NCI-H345 treated with DMSO at 0.1 percent for 48 hours (cell line): ENCODE measurements at regions not wholly inside any gene's neighbourhood (a gene's known extent, or its start where the extent isn't known, plus 50 kb on each side); places are given as distances from the start of the nearest gene placed in this dataset.

ENCODE experiments used
- DNase-seq: peaks from one replicate; lab custom pipeline; 2025; ENCODE audit not compliant: unreplicated experiment; lab: John Stamatoyannopoulos, UW

DNA sequence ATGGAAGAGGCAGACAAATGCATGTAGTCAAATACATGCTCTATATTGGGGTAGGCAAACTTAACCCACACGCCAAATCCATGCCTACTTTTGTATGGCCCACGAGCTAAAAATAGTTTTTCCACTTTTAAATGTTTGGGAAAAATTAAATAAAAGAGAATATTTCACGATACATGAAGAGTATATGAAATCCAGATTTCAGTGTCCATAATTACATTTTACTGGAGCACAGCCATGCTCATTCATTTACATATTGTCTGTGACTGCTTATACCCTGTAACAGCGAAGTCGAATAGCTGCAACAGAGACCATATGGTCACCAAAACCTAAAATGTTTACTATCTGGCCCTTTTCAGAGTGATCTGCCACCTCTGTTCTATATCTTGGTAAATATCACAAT is 257.4 kb upstream of the NOCT start:
- DNase-seq: no peak

DNA sequence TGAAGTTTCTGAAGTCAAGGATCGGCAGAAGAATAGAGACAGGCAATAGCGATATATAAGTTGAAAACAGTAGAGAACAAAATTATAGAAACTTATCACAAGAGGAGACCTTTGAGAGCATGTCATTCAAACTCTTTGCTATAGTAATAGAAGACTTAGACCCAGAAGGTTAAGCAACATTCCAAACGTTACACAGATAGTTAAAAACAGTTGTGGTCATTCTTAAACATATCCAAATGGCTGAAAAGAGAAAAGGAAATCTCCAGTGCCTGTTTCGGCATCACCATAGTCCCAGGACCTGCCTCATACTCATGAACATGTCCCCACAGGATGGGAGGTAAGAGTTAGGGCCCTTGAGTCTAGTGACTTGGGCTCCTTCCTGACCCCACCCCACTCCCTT is 258.1 kb upstream of the NOCT start:
- DNase-seq: no peak

DNA sequence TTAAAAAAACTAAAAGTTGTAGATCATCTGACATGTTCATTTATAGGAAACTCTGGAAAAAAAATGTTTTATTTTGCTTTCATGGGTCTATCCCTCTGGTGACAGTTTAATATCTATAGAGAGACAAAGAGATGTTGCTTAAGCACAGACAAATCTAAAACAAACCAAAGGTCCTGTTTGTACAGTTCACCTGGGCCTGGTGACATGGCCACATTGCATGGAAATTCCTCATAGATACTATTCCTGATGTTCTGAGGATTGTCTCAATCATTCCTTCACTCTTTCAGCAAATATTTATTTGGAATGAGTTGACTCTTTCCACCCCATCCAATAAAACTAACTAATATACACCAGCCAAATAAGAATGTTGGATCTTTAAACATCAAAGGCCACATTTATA is 259.1 kb upstream of the NOCT start:
- no peak for DNase-seq

DNA sequence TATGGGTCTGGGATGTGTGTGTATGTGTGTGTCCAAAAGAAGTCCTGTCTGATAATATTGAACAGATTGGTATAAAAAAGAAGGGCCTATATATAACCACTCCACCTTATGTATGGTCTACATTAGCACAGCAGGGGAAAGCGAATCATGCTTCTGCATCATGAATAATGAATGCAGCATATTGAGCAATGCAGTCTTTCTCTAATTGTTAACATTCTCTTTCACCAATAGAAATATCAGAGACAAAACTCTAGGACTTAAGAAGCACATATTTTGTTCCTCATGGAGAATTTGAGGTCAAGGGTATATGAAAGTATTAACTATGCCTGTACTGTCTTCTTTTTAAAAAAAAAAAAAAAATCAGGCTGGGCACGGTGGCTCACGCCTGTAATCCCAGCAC is 264.3 kb upstream of the NOCT start:
- DNase-seq: no peak

DNA sequence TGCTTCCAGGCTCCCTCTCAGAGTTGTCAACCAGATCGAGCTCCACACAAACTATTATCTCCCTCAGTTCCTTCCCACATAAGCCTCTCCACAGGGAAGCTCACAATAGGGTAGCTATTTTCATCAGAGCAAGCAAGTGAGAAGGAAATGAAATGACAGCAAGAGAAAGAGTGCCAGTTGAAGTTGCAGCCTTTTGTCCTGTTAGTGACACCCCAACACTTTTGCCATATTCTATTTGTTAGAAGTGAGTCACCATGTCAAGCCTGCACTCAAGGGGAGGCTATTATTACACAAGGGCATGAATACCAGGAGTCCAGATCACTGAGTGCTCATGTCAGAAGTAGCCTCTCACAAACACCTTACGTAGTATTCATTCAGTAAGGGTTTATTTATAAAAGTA is 266.3 kb upstream of the NOCT start:
- DNase-seq: no peak

DNA sequence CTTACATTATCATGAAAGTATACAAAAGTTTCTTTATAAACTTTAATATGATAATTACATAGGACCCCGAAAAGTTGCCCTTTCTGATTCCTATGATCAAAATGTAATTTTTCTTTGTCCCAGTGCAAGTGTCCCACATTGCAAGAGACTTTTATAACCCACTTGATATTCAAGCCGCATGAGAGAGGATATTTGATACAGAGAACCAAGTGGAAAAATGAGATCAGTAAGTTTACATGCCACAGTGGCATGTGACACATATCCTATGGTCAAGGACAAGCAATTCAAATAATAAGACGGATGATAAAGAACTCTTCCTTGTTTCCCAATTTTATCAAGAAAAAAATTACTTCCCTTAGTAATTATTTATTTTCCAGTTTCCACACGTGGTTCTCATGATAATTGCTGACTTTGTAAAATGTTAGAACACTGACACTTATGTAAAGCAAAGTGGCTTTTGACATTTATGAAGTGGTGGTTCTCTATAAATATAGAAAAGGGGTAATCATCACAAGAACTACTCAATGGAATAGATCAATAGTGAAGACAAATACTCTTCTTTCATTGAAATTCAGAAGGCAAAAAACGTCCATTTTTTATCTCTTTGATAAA is 273.7 kb upstream of the NOCT start:
- no peak for DNase-seq

DNA sequence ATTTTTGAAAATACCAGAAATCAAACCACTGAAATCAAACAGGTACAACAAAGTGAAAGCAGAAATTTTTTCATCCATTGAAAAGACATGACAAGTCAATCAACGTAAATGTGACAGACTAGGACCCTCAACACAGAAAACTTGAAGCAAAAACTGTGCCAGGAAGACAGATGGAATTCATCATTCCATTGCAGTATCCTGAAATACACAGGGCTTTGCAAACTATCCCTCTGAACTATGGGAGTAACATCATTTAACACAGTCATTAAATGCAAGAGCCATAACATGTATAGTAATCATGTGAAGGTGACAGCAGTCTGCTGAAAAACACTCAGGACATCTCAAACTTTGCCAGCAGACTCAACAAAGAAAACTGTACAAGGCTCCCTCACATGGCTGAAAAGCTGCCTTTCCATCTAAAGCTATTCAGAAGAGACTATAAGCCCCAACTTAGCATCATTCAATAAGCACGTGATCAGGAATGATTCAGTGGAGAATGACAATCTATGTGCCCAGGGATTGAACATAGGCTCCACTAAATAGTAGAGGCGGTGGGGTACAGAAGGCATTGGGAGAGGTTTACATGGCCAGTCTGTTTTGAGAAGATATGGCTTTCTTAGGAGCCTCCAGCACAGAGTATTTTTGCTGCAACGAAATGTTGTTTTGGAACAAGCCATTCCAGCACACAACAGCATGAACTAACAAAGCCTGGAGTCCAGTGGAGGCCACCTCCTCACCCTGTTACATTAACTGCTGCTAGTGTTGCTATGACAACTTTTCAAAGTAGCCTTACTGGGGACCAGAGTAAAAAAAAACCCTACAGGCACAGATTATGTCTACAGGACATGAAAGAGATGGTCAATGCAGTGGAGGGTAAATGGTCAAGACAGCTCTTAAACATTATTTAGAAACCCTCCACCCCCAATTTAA is 274.5 kb upstream of the NOCT start:
- no peak for DNase-seq

DNA sequence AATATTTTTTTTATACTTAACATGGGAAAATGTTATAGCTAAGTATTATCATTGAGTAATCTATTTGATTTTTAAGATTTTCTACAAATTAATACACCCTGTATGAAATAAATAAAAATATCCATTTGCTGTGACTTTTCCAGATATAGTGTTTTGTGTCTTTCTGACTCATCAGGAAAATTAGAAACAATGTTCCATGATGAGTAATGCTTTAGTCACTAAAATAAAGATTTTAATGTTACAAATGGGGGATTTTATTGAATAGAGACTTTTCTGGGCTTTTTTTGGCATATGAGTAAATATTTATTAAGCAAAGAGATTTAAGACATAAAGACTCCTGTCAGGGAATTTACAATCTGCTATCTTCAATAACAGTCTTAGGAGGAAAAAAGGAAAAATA is 279.2 kb upstream of the NOCT start:
- DNase-seq: no peak

DNA sequence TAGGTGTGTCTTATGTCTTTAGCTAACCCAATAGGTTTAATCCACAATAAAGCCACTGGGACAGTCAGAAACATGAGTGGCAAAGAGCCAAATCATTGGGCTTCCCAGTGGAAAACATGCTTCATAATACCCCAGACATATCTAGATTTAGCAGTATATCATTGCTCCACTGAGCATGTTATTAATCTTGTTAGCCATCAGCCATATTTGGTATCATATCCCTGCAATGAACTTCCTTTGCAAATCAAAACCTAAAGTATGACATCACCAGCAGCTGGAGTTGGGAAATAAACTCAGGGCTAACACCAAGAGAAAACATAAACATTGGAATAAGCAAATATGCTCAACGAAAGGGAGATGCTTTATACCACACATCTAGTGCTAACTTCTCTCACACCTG is 280.8 kb upstream of the NOCT start:
- DNase-seq: no peak

DNA sequence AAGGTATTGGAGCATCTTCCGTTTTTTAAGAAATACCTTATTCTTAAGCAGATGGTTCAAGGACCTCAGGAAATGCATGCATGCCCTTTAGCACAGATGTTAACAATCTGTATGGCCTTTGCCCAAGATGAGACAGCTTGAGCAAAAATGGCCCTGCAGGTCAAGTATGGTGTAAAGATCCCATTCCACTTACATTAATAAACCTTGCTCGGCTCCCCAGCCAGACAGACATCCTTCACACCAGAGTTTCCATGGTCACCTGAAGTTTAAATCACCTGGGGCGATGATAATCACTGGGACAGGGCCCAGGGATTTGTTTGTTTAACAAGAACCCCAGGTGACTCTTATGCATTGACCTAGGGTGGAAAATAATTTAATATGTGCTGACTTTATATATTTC is 287.0 kb upstream of the NOCT start:
- DNase-seq: no peak

DNA sequence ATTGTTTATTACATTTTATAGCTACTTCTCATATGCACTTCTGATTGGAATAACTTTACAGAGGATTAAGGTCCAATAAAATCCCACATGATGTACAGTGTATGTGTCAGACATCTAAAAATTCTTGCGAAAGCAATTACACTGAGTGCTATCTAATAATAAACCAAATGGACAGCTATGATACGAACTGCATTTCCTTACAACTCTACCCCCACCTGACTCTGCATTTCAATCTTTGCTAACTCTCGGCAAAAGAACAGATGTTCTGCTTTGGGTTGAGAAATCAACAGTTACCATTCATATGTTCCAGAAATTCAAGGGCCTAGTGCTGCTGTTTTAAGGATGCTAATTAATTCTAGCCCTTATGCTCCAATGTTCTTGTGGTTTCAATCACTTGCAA is 287.9 kb upstream of the NOCT start:
- DNase-seq: no peak

DNA sequence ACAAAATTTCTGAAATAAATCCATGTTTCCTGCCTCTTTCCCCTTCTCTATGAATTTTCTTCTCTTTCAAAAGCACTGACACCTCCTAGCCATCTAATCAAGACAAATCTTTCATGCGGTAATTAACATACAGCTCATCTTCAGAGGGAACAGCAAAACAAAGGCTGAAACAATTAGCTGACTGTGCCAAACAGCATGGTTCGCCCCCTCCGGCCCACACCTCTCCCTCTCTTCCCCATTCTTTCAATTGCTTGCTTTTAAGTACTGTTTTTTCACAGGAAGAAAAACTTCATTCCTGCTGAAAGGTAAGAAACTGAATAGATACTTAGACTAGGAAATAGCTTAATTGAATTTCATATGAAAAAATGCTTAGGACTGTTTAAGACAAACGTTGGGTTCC is 291.1 kb upstream of the NOCT start:
- DNase-seq: no peak

DNA sequence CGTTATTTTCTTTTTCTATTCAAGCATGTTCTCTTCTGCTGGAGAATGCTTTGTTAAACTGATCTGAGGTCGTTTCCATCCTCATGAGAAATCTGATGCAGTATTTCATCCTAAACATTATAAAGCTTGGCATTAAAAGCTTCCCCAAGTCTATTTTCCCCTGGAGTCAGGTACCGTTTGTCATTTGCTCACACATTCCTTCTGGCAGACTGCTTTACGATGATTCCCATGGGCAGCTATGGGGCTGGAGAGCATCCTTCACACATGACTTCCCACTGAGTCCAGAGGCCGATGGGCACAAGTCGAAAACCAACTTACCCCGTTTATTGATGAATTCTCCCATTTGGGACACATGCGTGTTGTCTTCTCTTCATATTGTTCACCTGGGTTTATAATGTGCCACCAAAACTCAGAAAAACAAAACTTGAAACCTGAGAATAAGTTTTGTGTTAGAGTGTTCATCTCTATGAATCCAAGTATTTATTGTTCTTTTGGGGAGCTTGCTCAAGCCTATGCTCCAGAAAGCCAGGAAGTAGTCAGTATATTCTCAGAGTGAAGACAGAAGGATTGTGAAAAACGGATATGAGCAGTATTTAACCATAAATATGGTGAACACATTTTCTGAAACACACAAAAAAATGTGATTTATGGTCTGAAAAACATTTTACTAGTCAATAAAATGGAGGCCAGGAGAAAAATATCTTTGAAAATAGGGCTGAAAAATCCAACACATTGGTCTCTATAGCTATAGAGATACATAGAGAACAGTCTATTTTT is 298.8 kb upstream of the NOCT start:
- no peak for DNase-seq

DNA sequence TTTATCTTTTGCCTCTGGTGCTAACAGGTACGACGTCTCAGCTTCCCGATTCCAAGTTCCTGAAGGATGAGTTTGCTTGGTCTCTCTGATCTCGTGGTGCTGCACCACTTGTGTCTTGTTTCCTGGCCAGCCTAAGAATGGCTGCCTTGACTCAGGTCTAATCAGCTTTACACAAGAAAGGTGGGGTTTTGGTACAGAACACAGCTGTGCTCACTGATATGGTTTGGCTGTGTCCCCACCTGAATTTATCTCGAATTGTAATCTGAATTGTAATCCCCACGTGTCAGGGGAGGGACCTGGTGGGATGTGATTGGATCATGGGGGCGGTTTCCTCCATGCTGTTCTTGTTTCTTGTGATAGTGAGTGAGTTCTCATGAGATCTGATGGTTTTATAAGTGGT is 305.3 kb upstream of the NOCT start:
- no peak for DNase-seq

DNA sequence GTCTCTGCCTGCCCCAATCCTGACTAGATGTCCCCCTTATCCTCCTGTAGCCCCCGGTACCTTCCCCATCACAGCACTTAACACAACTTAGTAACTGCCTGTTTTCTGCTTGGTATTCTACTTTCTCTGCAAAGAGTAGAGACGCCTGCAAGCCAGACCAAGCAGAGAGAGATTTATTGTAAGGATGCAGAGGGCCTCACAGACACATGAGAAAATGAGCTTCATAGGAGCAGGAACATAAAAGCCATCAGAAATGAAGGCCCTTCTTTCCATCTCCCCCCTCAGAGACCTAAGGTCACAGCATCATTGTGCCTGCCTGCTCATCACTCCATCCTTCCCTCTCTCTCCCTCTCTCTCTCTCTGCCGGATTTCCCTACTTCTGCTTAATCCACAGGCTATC is 305.7 kb upstream of the NOCT start:
- DNase-seq: no peak

DNA sequence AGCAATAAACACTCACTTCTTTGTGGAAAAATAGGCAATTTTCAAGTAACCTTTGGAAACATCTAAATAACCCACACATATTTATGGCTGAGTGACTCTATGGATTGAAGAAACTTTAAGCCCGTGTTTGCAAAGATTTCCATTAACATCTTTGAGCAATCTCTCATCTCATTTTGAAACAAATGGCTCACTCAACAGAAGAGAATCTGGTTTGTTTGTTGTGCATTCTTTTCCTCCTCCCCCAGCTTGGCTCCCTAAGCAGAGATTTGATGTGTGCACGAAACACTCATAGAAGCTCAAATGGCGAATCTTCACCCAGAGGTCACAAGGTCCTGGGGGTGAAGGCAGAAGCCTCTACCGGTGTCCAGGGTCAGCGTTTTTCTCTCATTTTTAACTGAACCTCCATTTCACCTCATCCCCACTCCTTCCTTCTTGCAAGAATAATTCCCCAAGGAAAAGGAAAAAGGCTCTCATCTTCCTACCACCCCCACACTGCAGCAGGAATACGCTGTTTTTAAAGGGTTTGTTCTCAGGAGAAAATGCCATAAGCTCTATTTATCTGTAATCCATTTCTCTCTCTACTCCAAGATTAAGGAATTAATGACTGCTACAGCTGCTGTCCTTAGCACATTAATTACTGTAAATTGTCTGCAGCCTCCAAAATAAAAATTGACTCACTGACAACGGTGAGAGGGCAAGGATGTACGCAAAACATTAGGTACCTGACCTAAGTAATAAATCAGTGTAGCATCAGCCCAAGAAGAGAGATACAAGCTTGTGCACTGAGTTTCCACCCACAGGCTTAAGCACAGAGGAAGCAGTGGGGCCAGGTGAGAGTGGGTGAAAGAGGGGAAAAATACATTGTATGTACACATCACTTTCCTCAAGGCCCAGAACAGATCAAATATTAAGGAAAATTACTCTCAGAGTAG is 307.6 kb upstream of the NOCT start:
- DNase-seq: no peak

DNA sequence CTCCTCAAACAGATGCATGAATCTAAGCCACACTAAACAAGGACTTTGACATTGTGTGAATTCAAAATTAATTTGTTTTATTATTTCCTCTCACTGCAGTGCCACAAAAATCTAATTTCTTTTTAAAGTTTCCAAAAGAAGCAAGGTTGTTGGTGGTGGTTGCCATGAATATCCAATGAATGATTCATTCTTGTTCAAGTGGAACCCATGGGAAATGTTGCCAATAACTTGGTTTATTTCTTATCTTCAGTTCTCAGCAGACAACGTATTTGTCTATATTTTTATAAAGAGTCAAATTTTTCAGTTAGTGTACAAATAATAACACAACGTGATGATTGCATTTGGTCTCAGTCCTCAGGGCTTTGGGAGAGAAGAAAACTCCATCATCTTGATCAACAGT is 309.4 kb upstream of the NOCT start:
- no peak for DNase-seq

DNA sequence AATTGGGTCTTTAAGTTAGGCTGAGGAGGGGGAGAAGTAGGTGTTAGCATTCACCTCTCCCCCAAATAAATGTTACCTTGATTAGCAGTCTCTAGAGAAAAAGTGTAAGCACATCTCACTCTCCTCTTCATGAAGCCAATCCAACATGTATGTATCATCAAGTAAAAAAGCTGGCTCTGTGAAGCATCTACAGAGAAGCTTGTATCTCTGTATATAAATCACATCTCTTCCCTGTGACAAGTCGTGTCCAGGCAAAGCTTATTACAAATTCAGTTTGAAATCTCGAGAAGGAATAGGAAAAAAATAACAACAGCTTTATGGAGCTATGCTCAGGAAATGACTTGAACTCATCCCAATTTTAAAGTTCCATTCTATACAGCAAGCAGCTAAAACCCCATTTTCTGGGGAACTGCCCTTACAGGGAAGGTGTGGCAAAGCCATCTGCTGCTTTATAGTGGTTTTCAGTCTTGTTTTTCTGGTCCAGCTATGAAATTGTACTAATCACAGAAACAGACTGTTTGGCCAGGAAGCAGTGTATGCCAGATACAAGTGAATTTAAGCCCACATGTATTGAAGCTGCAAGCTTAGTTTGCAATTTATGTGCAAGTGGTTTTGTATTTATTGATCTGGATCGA is 313.3 kb upstream of the NOCT start:
- DNase-seq: no peak

DNA sequence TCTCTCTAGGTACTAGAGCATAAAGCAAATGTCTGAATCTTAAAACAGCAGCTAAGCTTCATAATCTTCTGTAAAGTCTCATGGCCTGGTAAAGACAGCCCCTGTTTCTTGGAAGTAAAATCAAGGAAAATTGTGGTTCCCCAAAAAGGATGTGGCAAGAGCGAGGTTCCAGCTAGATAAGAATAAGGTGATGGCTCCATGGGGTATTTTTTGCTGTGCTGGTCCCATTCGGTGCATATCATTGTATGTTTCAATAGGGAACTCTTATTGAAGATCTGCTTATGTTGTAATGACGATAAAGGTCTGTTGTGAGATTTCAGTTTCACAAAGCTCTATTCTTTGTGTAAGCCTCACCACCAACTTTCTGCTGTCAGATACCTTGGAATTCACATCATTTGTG is 316.9 kb upstream of the NOCT start:
- DNase-seq: no peak

DNA sequence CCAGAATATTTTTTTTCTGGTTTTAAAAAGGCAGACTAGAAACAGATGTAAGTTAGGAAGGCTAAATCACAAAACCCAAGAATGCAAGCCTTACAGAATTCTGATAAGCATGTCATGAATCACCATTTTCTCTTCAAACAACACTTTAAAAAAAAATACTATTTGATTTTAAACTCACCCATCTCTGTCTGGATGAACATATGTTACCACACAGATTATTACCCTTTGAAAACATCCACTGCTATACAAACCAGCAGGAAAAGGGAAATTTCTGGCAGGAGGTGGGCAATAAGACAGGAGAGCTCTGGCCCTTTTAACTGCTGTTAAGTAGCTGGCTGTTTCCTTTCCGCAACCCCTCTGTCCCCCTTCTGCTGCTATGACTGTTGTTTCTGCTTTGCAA is 317.7 kb upstream of the NOCT start:
- DNase-seq: no peak
